ENCODE measurements at regions not wholly inside any gene's neighbourhood (a gene's known extent, or its start where the extent isn't known, plus 50 kb on each side); places are given as distances from the start of the nearest gene placed in this dataset.

DNA sequence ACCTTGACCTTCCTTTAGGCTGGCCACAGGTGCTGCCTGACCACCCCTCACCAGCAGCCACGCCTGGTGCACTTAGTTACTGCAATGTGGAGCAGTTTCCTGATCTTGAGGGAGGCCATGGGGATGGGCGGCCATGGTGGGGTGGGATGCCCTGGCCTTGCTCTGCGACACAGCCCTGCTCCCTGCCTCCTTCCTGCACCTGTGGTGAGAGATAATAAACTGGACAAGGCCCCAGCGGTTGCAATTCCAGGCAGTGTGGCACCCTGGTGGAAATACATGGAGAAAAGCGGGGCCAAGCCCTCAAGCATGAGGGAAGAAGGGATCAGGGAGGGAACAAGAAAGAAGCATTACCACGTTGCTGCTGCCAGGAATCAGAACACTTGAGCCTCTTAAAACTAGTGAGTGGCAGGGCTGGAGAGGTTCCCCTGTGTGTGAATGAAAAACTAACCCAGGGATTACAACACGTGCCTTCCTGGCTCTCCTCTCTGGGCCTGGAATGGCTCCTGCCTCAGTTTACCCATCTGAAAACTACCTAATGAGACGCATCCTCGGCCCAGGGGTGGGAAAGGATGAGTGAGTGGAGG is 213.2 kb downstream of the LY86 start:
- ATAC-seq (ENCODE audit: insufficient read depth, low FRiP score) = no peak
- no peaks in the 10 kb centered on the region for H3K9me3 ChIP-seq (ENCODE audit: control insufficient read depth in 4 of 4, insufficient read depth in 3 of 4, low read length in 3 of 4)
- no peak overlapping the region for H3K9ac ChIP-seq (ENCODE audit: insufficient read depth in 1 of 2, low read length in 2 of 2)
- H3K4me3 ChIP-seq = no peak overlapping the region
- H3K27me3 ChIP-seq (ENCODE audit: control insufficient read depth in 3 of 3, insufficient read depth in 3 of 3, low read length in 2 of 3) = no peaks in the 10 kb centered on the region
- TF ChIP-seq, protein P1, sequence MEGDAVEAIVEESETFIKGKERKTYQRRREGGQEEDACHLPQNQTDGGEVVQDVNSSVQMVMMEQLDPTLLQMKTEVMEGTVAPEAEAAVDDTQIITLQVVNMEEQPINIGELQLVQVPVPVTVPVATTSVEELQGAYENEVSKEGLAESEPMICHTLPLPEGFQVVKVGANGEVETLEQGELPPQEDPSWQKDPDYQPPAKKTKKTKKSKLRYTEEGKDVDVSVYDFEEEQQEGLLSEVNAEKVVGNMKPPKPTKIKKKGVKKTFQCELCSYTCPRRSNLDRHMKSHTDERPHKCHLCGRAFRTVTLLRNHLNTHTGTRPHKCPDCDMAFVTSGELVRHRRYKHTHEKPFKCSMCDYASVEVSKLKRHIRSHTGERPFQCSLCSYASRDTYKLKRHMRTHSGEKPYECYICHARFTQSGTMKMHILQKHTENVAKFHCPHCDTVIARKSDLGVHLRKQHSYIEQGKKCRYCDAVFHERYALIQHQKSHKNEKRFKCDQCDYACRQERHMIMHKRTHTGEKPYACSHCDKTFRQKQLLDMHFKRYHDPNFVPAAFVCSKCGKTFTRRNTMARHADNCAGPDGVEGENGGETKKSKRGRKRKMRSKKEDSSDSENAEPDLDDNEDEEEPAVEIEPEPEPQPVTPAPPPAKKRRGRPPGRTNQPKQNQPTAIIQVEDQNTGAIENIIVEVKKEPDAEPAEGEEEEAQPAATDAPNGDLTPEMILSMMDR (IDR thresholded peaks at IDR 0.05; ENCODE audit: control extremely low read depth, extremely low read depth) = no peak
- 78 to 91% methylated on average over 9 of the region's 9 CpGs for WGBS, 2 donors
- H3K4me1 ChIP-seq (ENCODE audit: control insufficient read depth in 5 of 5, insufficient read depth in 5 of 5, low read length in 5 of 5) = peaks cover 0 to 8% (median 0%) of the 10 kb centered on the region in 5 donors
- H3K27ac ChIP-seq (ENCODE audit: low read depth in 1 of 2, low read length in 1 of 2) = no peak overlapping the region
- H3K36me3 ChIP-seq (ENCODE audit: control insufficient read depth in 4 of 4, insufficient read depth in 4 of 4, low read length in 4 of 4) = no peaks in the 10 kb centered on the region
- peak in 2 of 3 donors; percentile 25 to 62 for DNase-seq

DNA sequence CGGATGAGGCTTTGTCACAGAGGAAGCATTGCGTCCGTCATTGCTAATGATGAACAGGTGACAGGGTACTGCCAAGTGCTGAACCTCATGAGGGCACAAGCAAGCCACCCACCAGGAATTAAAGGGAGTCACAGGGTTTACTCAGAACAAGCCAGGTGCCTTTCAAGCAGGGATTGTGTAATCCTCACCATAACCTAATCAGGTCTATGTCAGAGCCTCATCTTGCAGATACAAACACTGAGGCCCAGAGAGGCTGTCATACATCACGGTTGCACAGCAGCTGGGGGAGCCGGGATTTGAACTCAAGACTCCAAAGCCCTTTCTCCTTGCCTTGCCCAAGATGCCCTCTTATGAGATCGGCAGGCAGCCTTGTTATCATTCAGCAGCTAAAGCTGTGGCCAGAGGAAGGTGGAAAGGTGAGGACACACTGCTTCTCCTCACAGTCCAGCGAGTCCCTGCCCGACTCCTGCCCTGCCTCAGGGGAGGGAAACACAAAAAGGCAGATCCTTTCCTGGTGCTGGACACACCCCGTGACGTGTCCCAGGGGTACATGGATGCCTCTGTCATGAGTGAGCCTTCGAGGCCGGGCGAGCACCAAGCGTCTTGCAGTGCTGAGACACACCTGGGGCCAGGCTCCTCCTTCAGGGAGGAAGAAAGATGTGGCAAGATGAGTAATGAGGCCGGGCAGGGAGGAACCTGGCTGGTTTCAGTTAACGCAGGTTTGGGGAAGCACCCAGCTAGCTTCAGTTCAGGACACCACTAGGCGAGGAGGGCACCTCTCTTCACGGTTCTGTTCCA is 214.9 kb downstream of the LY86 start:
- H3K36me3 ChIP-seq (ENCODE audit: control insufficient read depth in 4 of 4, insufficient read depth in 4 of 4, low read length in 4 of 4) = no peaks in the 10 kb centered on the region
- no peak overlapping the region for H3K9ac ChIP-seq (ENCODE audit: insufficient read depth in 1 of 2, low read length in 2 of 2)
- DNase-seq (no peak), ATAC-seq (ENCODE audit: insufficient read depth, low FRiP score) (no peak)
- H3K27me3 ChIP-seq (ENCODE audit: control insufficient read depth in 3 of 3, insufficient read depth in 3 of 3, low read length in 2 of 3) = no peaks in the 10 kb centered on the region
- TF ChIP-seq, protein P1 (IDR thresholded peaks at IDR 0.05; ENCODE audit: control extremely low read depth, extremely low read depth) = no peak
- no peak overlapping the region for H3K4me3 ChIP-seq
- H3K9me3 ChIP-seq (ENCODE audit: control insufficient read depth in 4 of 4, insufficient read depth in 3 of 4, low read length in 3 of 4) = no peaks in the 10 kb centered on the region
- WGBS, 2 donors = 63 to 81% methylated on average over 18 of the region's 18 CpGs
- peaks cover 0 to 6% (median 0%) of the 10 kb centered on the region in 5 donors for H3K4me1 ChIP-seq (ENCODE audit: control insufficient read depth in 5 of 5, insufficient read depth in 5 of 5, low read length in 5 of 5)
- H3K27ac ChIP-seq (ENCODE audit: low read depth in 1 of 2, low read length in 1 of 2) = no peak overlapping the region

DNA sequence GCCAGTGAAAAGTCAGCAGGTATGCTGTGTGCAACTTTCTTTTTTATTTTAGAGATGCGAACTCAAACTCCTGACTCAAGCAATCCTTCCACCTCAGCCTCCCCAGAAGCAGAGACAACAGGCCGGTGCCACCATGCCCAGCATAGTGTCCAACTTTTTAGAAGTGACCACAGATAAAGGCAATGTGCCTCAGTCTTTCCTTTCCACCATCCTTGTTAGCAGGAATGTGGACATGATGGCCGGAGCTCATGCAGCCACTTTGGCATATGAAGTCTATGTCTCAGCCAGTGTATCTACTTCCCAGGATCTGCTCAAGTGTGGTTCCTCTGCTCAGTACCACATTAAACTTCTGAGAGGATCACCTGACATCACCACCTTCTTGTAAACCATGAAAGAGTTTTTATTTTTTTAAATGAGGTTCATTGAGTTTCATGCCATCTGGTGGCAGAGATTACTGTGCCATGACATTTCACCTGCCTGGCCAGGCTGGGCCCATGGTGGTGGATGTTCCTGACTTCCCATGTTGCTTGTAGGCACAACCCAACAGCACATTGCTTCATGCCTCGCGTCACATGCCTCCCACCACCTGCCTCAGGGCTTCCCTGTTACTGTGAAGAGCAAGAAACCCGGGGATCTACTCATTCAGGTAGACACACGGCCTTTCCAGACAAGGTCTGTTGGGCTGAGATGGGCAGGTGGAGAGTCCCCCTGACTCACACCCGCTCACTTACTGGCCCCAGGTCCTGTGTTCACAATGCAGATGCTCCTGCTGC is 216.5 kb downstream of the LY86 start:
- Histone ChIP-seq H3K9ac (ENCODE audit: insufficient read depth in 1 of 2, low read length in 2 of 2) (no peak overlapping the region), H3K27me3 (ENCODE audit: control insufficient read depth in 3 of 3, insufficient read depth in 3 of 3, low read length in 2 of 3) (no peaks in the 10 kb centered on the region), H3K4me1 (ENCODE audit: control insufficient read depth in 5 of 5, insufficient read depth in 5 of 5, low read length in 5 of 5) (peaks cover 0 to 6% (median 0%) of the 10 kb centered on the region in 5 donors), H3K9me3 (ENCODE audit: control insufficient read depth in 4 of 4, insufficient read depth in 3 of 4, low read length in 3 of 4) (no peaks in the 10 kb centered on the region), H3K4me3 (no peak overlapping the region), H3K27ac (ENCODE audit: low read depth in 1 of 2, low read length in 1 of 2) (no peak overlapping the region), H3K36me3 (ENCODE audit: control insufficient read depth in 4 of 4, insufficient read depth in 4 of 4, low read length in 4 of 4) (no peaks in the 10 kb centered on the region)
- ATAC-seq (ENCODE audit: insufficient read depth, low FRiP score) (no peak), DNase-seq (no peak)
- TF ChIP-seq, protein P1 (IDR thresholded peaks at IDR 0.05; ENCODE audit: control extremely low read depth, extremely low read depth) = no peak
- WGBS, 2 donors = 91 to 92% methylated on average over 8 of the region's 8 CpGs

Measured in lung (tissue), 11 donors.